Parathyroid adenoma (tissue), 2 donors: ENCODE measurements at regions not wholly inside any gene's neighbourhood (a gene's known extent, or its start where the extent isn't known, plus 50 kb on each side); places are given as distances from the start of the nearest gene placed in this dataset.

ENCODE experiments used
- H2AFZ ChIP-seq: fragments of 300-600 bp; sonication (generic); one replicate; pipeline ENCODE4 v1.7.0; 2017; ENCODE audit warnings: antibody characterized with exemption, mild to moderate bottlenecking
- H3K27ac ChIP-seq: fragments of 300-600 bp; sonication (generic); one replicate; pipeline ENCODE4 v1.7.0; 2017
- H3K27me3 ChIP-seq: fragments of 300-600 bp; sonication (generic); one replicate; pipeline ENCODE4 v1.7.0; 2017; ENCODE audit warnings: low read length; ENCODE audit not compliant: control insufficient read depth, insufficient read depth
- H3K36me3 ChIP-seq: fragments of 300-600 bp; sonication (generic); one replicate; pipeline ENCODE4 v1.7.0; 2017; ENCODE audit warnings: low read length; ENCODE audit not compliant: control insufficient read depth, insufficient read depth
- H3K4me1 ChIP-seq: fragments of 300-600 bp; sonication (generic); one replicate; pipeline ENCODE4 v1.7.0; 2017; ENCODE audit warnings: control low read depth
- H3K4me2 ChIP-seq: fragments of 300-600 bp; sonication (generic); one replicate; pipeline ENCODE4 v1.7.0; 2017; ENCODE audit warnings: low read length
- H3K4me3 ChIP-seq: fragments of 300-600 bp; sonication (generic); one replicate; pipeline ENCODE4 v1.7.0; 2017; ENCODE audit warnings: low read depth, low read length
- H3K79me2 ChIP-seq: fragments of 300-600 bp; sonication (generic); one replicate; pipeline ENCODE4 v1.7.0; 2017; ENCODE audit warnings: control low read depth
- H3K9ac ChIP-seq: fragments of 300-600 bp; sonication (generic); one replicate; pipeline ENCODE4 v1.7.0; 2017; ENCODE audit warnings: mild to moderate bottlenecking
- H3K9me3 ChIP-seq: fragments of 300-600 bp; sonication (generic); one replicate; pipeline ENCODE4 v1.7.0; 2017; ENCODE audit warnings: low read length; ENCODE audit not compliant: control insufficient read depth
- CTCF ChIP-seq: fragments of 300-600 bp; sonication (generic); IDR thresholded peaks from one replicate; pipeline ENCODE4 v1.7.0; 2017; ENCODE audit warnings: antibody characterized with exemption, mild to moderate bottlenecking
- donor health status: primary hyperparathyroidism.

DNA sequence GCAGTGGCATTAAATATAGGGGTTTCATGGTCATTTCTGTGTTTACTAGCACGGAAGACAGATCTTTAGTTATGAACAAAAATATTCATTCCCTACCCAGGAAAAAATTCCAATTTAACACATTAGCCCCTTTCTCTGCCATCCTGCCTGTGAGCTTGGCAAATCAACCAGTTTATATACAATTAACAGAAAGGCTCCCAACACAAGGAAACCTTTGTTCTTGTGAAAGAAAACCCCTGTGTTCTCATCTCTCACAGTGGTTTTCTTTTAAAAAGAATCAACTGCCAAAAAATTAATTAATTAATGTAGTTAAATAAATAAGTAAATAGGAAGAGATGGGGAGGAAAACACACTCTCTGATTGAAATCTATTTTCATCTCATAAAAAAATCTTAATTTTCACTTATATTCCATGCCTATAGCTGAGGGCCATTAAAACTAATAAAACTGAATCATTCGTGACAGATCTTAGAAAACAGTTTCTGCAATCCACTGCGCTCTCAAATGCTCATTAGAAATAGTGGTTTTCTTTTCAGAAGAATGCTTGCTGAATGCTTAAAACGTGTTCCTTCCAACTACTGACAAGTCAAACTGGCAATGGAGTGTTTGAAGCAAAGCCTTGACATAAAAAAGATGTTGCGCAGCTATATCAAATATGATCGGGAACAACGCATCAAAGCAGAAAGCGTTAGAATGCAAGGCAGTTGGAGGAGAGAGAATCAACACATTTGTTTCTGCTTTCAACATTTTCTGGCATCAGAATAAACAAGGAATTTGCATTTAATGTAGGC lies 387.7 kb downstream of the TLR4 start:
- H2AFZ ChIP-seq, result no peak overlapping the region
- TF ChIP-seq CTCF, result no peak

GRCh38 chr9:118094387-118094786 lies 390.2 kb downstream of the TLR4 start:
- H3K4me3 ChIP-seq, result no peak overlapping the region
- H3K4me2 ChIP-seq, result no peak overlapping the region
- H3K27ac ChIP-seq, result no peak overlapping the region
- TF ChIP-seq CTCF, result no peak
- H3K79me2 ChIP-seq, result no peaks in the 10 kb centered on the region
- H2AFZ ChIP-seq, result no peak overlapping the region
- H3K9ac ChIP-seq, result no peak overlapping the region
- H3K9me3 ChIP-seq, result no peaks in the 10 kb centered on the region
- H3K4me1 ChIP-seq, result no peaks in the 10 kb centered on the region
- no peaks in the 10 kb centered on the region for H3K27me3 ChIP-seq
- no peaks in the 10 kb centered on the region for H3K36me3 ChIP-seq

More for the DNA sequence above, 387.7 kb downstream of the TLR4 start:
- Histone ChIP-seq H3K27ac (no peak overlapping the region), H3K4me2 (no peak overlapping the region), H3K4me3 (no peak overlapping the region), H3K4me1 (no peaks in the 10 kb centered on the region), H3K79me2 (no peaks in the 10 kb centered on the region), H3K27me3 (no peaks in the 10 kb centered on the region), H3K36me3 (no peaks in the 10 kb centered on the region), H3K9ac (no peak overlapping the region), H3K9me3 (no peaks in the 10 kb centered on the region)

GRCh38 chr9:118100529-118101419 lies 396.6 kb downstream of the TLR4 start:
- no peak overlapping the region for H3K4me3 ChIP-seq
- no peaks in the 10 kb centered on the region for H3K36me3 ChIP-seq
- no peaks in the 10 kb centered on the region for H3K4me1 ChIP-seq
- H3K4me2 ChIP-seq, result no peak overlapping the region
- no peak overlapping the region for H3K9ac ChIP-seq
- H3K27me3 ChIP-seq, result no peaks in the 10 kb centered on the region
- H2AFZ ChIP-seq, result no peak overlapping the region
- no peaks in the 10 kb centered on the region for H3K9me3 ChIP-seq
- no peak for TF ChIP-seq CTCF
- H3K79me2 ChIP-seq, result no peaks in the 10 kb centered on the region
- no peak overlapping the region for H3K27ac ChIP-seq

GRCh38 chr9:118104363-118104762 lies 400.2 kb downstream of the TLR4 start:
- Histone ChIP-seq H3K4me3 (no peak overlapping the region), H3K27me3 (no peaks in the 10 kb centered on the region), H3K4me2 (no peak overlapping the region), H3K79me2 (no peaks in the 10 kb centered on the region), H3K4me1 (no peaks in the 10 kb centered on the region), H3K9me3 (no peaks in the 10 kb centered on the region), H3K9ac (no peak overlapping the region), H3K27ac (no peak overlapping the region), H3K36me3 (no peaks in the 10 kb centered on the region), H2AFZ (no peak overlapping the region)
- no peak for TF ChIP-seq CTCF
